HepG2 (cell line): ENCODE measurements at regions not wholly inside any gene's neighbourhood (a gene's known extent, or its start where the extent isn't known, plus 50 kb on each side); places are given as distances from the start of the nearest gene placed in this dataset.

Experiments used
- ATAC-seq: fragments of 200-7000 bp; cut with Tn5 transposase; 3 replicates; pipeline ENCODE4 v1.9.1; 2020; ENCODE audit warnings: mild to moderate bottlenecking, moderate library complexity
- BruUV-seq: library from RNA; stranded (reverse); fragments of 400-500 nt; replicated peaks from 2 replicates; lab custom pipeline; 2021; lab: Mats Ljungman, UMichigan
- CTCF ChIA-PET: fragments of 300-600 bp; formaldehyde crosslinking; extraction: SDS; loops from one replicate; lab custom pipeline; 2021; ENCODE audit warnings: low total read pairs, inconsistent platforms, low intra/inter-chr PET ratio; lab: Yijun Ruan, JAX
- POLR2A ChIA-PET: fragments of 350-600 bp; sonication (Branson Sonifier 250); formaldehyde crosslinking; loops from one replicate; lab custom pipeline; 2020; ENCODE audit warnings: antibody characterized with exemption, inconsistent platforms; lab: Yijun Ruan, JAX
- DNase-seq: peaks from one replicate; pipeline ENCODE4 v3.0.0-alpha.2; 2015; ENCODE audit warnings: low spot score
- FAIRE-seq: peaks from 3 replicates; lab custom pipeline; 2011; peaks lifted over from hg19 to GRCh38; lab: Jason Lieb, UNC
- H2AFZ ChIP-seq: one replicate; pipeline ENCODE4 v1.6.1; 2011; ENCODE audit warnings: low read length, inconsistent platforms
- H3K27ac ChIP-seq: fragments of 300-600 bp; 3 replicates; pipeline ENCODE4 v1.8.0; 2011; ENCODE audit warnings: mixed run types, mild to moderate bottlenecking, mixed read lengths, low read length, inconsistent platforms; ENCODE audit not compliant: insufficient read depth; ENCODE audit errors: extremely low read length
- H3K27me3 ChIP-seq, 2 experiments: fragments of 200-600 bp in 1 of 2; 2 replicates in 1 of 2; 3 replicates in 1 of 2; pipeline versions ENCODE4 v1.6.0 to v1.8.0; 2011; ENCODE audit warnings: low read length in 2 of 2, mild to moderate bottlenecking in 2 of 2, moderate library complexity in 2 of 2, inconsistent platforms in 1 of 2; ENCODE audit not compliant: insufficient read depth in 2 of 2, control insufficient read depth in 1 of 2
- H3K36me3 ChIP-seq, 2 experiments: fragments of 200-600 bp in 1 of 2; replicated peaks in 1 of 2; 2 replicates in 1 of 2; 3 replicates in 1 of 2; pipeline versions ENCODE4 v1.5.1 to v1.8.0; 2011; ENCODE audit warnings: low read length in 2 of 2, inconsistent platforms in 1 of 2; ENCODE audit not compliant: insufficient read depth in 2 of 2, control insufficient read depth in 1 of 2
- H3K4me1 ChIP-seq: 2 replicates; pipeline ENCODE4 v1.5.1; 2012; ENCODE audit warnings: low read length, inconsistent platforms; ENCODE audit not compliant: insufficient read depth
- H3K4me2 ChIP-seq: 2 replicates; pipeline ENCODE4 v1.6.0; 2011; ENCODE audit warnings: low read depth, low read length, inconsistent platforms
- H3K4me3 ChIP-seq, 3 experiments: fragments of 200-600 bp in 1 of 3; sonication (generic), shearing (Covaris generic) in 1 of 3; replicated peaks in 1 of 3; 2 replicates each; pipeline ENCODE4 v1.5.1; 2011 to 2016; ENCODE audit warnings: low read length in 3 of 3, inconsistent platforms in 2 of 3, low read depth in 2 of 3, mild to moderate bottlenecking in 2 of 3, control low read depth in 1 of 3, mixed read lengths in 1 of 3; ENCODE audit not compliant: insufficient read depth in 1 of 3
- H3K79me2 ChIP-seq: one replicate; pipeline ENCODE4 v1.6.1; 2011; ENCODE audit warnings: low read length, inconsistent platforms; ENCODE audit not compliant: insufficient read depth
- H3K9ac ChIP-seq: 2 replicates; pipeline ENCODE4 v1.6.0; 2011; ENCODE audit warnings: mild to moderate bottlenecking, low read depth, low read length, inconsistent platforms; ENCODE audit not compliant: insufficient read depth
- H3K9me3 ChIP-seq: 2 replicates; pipeline ENCODE4 v1.5.1; 2012; ENCODE audit warnings: mild to moderate bottlenecking, low read length
- H4K20me1 ChIP-seq: 2 replicates; pipeline ENCODE4 v1.6.0; 2011; ENCODE audit warnings: inconsistent platforms, mild to moderate bottlenecking, low read length, moderate library complexity; ENCODE audit not compliant: insufficient read depth
- AHDC1 ChIP-seq: sonication (generic); formaldehyde crosslinking; IDR thresholded peaks from 2 replicates; pipeline ENCODE4 v1.5.1; 2020; ENCODE audit warnings: mild to moderate bottlenecking, missing genetic modification reagents, borderline replicate concordance
- RXRA ChIP-seq: sonication (generic); formaldehyde crosslinking; IDR thresholded peaks from 2 replicates; pipeline ENCODE4 v1.5.1; 2020; ENCODE audit warnings: missing genetic modification reagents
- SOX5 ChIP-seq: IDR thresholded peaks from 2 replicates; pipeline ENCODE4 v1.6.1; 2016; ENCODE audit warnings: borderline replicate concordance
- TFDP2 ChIP-seq: sonication (generic); formaldehyde crosslinking; IDR thresholded peaks from 2 replicates; pipeline ENCODE4 v1.4.0; 2020; ENCODE audit warnings: missing genetic modification reagents
- ZFP36L2 ChIP-seq: sonication (generic); formaldehyde crosslinking; IDR thresholded peaks from 2 replicates; pipeline ENCODE4 v1.4.0; 2020; ENCODE audit warnings: missing genetic modification reagents
- ZNF333 ChIP-seq: sonication (generic); formaldehyde crosslinking; IDR thresholded peaks from 2 replicates; pipeline ENCODE4 v1.4.0; 2020; ENCODE audit warnings: mild to moderate bottlenecking, missing genetic modification reagents, borderline replicate concordance
- ZNF513 ChIP-seq: sonication (generic); formaldehyde crosslinking; conservative IDR thresholded peaks from 2 replicates; pipeline ENCODE4 v1.5.0; 2020; ENCODE audit warnings: missing genetic modification reagents
- WGBS: methylation state at CpG from one replicate; pipeline ENCODE4 v1.1.6; 2017; ENCODE audit warnings: low lambda C conversion rate; 5-methylcytosine and 5-hydroxymethylcytosine counted together
- in situ Hi-C: cut with HindIII; loops from 2 replicates; pipeline ENCODE4 v1.10.0; 2017; ENCODE audit warnings: low pct_unique_long_range_greater_than_20kb; ENCODE audit not compliant: extremely low pct_ligation_motif_present
- intact Hi-C: fragments of 100-400 bp; cut with micrococcal nuclease; formaldehyde crosslinking; loops from one replicate; pipeline ENCODE4 v1.10.0; 2022; ENCODE audit not compliant: unreplicated experiment
- TF ChIP-seq, protein P1 (sequence below): sonication (generic); formaldehyde crosslinking; IDR thresholded peaks from 2 replicates; pipeline ENCODE4 v1.4.0; 2020; ENCODE audit warnings: missing genetic modification reagents

- Histone ChIP-seq H3K4me1 (peaks cover 24% of the 10 kb centered on the region), H4K20me1 (no peaks in the 10 kb centered on the region), H3K4me2 (peak overlapping the region; percentile 58; the same call in 1 of the 2 replicates), H2AFZ (no peak overlapping the region), H3K79me2 (no peaks in the 10 kb centered on the region), H3K27me3 (no peaks in the 10 kb centered on the region), H3K36me3 (no peaks in the 10 kb centered on the region), H3K4me3 (no peak overlapping the region), H3K27ac (peak overlapping the region; percentile 13), H3K9me3 (no peaks in the 10 kb centered on the region), H3K9ac (no peak overlapping the region)
- intact Hi-C loops (no loop called here), in situ Hi-C loops (no loop called here)
- peak; percentile 42 for FAIRE-seq
- WGBS = 0% methylated on average over 3 of the region's 3 CpGs
- ChIA-PET POLR2A (no interaction called here), CTCF (no interaction called here)
- peak; percentile 81 for DNase-seq
- BruUV-seq = TSS peak; percentile 66
- peak; percentile 93 for ATAC-seq
- TF ChIP-seq ZNF513 (CRISPR knock-in tag) = no peak
- TF ChIP-seq ZNF333 (CRISPR knock-in tag) = no peak
- TF ChIP-seq AHDC1 = no peak
- no peak for TF ChIP-seq RXRA (CRISPR knock-in tag)
- TF ChIP-seq, protein P1, sequence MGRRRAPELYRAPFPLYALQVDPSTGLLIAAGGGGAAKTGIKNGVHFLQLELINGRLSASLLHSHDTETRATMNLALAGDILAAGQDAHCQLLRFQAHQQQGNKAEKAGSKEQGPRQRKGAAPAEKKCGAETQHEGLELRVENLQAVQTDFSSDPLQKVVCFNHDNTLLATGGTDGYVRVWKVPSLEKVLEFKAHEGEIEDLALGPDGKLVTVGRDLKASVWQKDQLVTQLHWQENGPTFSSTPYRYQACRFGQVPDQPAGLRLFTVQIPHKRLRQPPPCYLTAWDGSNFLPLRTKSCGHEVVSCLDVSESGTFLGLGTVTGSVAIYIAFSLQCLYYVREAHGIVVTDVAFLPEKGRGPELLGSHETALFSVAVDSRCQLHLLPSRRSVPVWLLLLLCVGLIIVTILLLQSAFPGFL (CRISPR knock-in tag) = no peak
- no peak for TF ChIP-seq SOX5 (CRISPR knock-in tag)
- TF ChIP-seq TFDP2 (CRISPR knock-in tag) = no peak
- TF ChIP-seq ZFP36L2 (CRISPR knock-in tag) = no peak
Measured at GRCh38 chr14:55832122-55832911, 252.3 kb downstream of the KTN1 start.
